ENCODE measurements at regions not wholly inside any gene's neighbourhood (a gene's known extent, or its start where the extent isn't known, plus 50 kb on each side); places are given as distances from the start of the nearest gene placed in this dataset.

DNA sequence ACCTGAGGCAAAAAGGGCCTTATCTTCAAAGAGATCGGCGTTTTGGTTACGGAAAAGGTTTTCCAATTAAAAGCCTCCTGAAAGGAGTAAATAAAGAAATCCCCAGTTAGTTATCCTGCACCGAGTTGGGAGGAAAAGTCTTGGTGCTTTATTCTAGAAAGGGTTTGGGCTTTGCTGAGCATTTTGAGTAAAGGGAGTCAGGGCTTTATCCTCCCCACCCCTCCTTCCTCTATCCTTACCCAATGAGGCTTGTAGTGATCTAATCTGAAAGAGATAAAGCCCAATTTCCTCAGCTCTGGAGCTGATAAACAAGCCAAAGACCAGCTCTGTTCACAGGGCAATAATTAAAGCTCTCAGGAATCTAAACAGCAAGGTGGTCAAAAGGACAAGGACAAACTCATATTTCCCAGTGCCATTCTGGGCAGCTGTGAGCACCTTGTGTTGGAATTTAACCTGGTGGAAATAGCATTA lies 188.9 kb upstream of the TSC22D1 start (continued):
- TF ChIP-seq, protein P1, sequence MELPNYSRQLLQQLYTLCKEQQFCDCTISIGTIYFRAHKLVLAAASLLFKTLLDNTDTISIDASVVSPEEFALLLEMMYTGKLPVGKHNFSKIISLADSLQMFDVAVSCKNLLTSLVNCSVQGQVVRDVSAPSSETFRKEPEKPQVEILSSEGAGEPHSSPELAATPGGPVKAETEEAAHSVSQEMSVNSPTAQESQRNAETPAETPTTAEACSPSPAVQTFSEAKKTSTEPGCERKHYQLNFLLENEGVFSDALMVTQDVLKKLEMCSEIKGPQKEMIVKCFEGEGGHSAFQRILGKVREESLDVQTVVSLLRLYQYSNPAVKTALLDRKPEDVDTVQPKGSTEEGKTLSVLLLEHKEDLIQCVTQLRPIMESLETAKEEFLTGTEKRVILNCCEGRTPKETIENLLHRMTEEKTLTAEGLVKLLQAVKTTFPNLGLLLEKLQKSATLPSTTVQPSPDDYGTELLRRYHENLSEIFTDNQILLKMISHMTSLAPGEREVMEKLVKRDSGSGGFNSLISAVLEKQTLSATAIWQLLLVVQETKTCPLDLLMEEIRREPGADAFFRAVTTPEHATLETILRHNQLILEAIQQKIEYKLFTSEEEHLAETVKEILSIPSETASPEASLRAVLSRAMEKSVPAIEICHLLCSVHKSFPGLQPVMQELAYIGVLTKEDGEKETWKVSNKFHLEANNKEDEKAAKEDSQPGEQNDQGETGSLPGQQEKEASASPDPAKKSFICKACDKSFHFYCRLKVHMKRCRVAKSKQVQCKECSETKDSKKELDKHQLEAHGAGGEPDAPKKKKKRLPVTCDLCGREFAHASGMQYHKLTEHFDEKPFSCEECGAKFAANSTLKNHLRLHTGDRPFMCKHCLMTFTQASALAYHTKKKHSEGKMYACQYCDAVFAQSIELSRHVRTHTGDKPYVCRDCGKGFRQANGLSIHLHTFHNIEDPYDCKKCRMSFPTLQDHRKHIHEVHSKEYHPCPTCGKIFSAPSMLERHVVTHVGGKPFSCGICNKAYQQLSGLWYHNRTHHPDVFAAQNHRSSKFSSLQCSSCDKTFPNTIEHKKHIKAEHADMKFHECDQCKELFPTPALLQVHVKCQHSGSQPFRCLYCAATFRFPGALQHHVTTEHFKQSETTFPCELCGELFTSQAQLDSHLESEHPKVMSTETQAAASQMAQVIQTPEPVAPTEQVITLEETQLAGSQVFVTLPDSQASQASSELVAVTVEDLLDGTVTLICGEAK (IDR thresholded peaks at IDR 0.05), result no peak
- TF ChIP-seq, protein P1 (CRISPR knock-in tag; IDR thresholded peaks at IDR 0.05), result no peak
- TF ChIP-seq, protein P2, sequence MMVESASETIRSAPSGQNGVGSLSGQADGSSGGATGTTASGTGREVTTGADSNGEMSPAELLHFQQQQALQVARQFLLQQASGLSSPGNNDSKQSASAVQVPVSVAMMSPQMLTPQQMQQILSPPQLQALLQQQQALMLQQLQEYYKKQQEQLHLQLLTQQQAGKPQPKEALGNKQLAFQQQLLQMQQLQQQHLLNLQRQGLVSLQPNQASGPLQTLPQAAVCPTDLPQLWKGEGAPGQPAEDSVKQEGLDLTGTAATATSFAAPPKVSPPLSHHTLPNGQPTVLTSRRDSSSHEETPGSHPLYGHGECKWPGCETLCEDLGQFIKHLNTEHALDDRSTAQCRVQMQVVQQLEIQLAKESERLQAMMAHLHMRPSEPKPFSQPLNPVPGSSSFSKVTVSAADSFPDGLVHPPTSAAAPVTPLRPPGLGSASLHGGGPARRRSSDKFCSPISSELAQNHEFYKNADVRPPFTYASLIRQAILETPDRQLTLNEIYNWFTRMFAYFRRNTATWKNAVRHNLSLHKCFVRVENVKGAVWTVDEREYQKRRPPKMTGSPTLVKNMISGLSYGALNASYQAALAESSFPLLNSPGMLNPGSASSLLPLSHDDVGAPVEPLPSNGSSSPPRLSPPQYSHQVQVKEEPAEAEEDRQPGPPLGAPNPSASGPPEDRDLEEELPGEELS (CRISPR knock-in tag; IDR thresholded peaks at IDR 0.05), result peak; percentile 63
- TF ChIP-seq, protein P3, sequence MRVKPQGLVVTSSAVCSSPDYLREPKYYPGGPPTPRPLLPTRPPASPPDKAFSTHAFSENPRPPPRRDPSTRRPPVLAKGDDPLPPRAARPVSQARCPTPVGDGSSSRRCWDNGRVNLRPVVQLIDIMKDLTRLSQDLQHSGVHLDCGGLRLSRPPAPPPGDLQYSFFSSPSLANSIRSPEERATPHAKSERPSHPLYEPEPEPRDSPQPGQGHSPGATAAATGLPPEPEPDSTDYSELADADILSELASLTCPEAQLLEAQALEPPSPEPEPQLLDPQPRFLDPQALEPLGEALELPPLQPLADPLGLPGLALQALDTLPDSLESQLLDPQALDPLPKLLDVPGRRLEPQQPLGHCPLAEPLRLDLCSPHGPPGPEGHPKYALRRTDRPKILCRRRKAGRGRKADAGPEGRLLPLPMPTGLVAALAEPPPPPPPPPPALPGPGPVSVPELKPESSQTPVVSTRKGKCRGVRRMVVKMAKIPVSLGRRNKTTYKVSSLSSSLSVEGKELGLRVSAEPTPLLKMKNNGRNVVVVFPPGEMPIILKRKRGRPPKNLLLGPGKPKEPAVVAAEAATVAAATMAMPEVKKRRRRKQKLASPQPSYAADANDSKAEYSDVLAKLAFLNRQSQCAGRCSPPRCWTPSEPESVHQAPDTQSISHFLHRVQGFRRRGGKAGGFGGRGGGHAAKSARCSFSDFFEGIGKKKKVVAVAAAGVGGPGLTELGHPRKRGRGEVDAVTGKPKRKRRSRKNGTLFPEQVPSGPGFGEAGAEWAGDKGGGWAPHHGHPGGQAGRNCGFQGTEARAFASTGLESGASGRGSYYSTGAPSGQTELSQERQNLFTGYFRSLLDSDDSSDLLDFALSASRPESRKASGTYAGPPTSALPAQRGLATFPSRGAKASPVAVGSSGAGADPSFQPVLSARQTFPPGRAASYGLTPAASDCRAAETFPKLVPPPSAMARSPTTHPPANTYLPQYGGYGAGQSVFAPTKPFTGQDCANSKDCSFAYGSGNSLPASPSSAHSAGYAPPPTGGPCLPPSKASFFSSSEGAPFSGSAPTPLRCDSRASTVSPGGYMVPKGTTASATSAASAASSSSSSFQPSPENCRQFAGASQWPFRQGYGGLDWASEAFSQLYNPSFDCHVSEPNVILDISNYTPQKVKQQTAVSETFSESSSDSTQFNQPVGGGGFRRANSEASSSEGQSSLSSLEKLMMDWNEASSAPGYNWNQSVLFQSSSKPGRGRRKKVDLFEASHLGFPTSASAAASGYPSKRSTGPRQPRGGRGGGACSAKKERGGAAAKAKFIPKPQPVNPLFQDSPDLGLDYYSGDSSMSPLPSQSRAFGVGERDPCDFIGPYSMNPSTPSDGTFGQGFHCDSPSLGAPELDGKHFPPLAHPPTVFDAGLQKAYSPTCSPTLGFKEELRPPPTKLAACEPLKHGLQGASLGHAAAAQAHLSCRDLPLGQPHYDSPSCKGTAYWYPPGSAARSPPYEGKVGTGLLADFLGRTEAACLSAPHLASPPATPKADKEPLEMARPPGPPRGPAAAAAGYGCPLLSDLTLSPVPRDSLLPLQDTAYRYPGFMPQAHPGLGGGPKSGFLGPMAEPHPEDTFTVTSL (CRISPR knock-in tag; IDR thresholded peaks at IDR 0.05; ENCODE audit: borderline replicate concordance), result 0 out of 2 replicates have a peak, but pooled peaks have one; percentile 28
- TF ChIP-seq FOXO1 (CRISPR knock-in tag; IDR thresholded peaks at IDR 0.05) (peak; percentile 44; the same call in 1 of the 2 replicates), EP300 (IDR thresholded peaks at IDR 0.05; ENCODE audit: low read depth in 2 of 2, low read length in 2 of 2) (peak in 1 of 2 experiments; percentile 27; a peak in 1 of 4 replicates), EP300 (CRISPR knock-in tag; IDR thresholded peaks at IDR 0.05; ENCODE audit: borderline replicate concordance) (no peak), TSC22D2 (CRISPR knock-in tag; IDR thresholded peaks at IDR 0.05; ENCODE audit: borderline replicate concordance) (no peak)
- TF ChIP-seq, protein P4, sequence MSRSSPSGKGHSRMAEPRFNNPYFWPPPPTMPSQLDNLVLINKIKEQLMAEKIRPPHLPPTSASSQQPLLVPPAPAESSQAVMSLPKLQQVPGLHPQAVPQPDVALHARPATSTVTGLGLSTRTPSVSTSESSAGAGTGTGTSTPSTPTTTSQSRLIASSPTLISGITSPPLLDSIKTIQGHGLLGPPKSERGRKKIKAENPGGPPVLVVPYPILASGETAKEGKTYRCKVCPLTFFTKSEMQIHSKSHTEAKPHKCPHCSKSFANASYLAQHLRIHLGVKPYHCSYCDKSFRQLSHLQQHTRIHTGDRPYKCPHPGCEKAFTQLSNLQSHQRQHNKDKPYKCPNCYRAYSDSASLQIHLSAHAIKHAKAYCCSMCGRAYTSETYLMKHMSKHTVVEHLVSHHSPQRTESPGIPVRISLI (CRISPR knock-in tag; IDR thresholded peaks at IDR 0.05; ENCODE audit: borderline replicate concordance), result peak; percentile 43; the same call in 1 of the 2 replicates
